ENCODE measurements at regions not wholly inside any gene's neighbourhood (a gene's known extent, or its start where the extent isn't known, plus 50 kb on each side); places are given as distances from the start of the nearest gene placed in this dataset.

DNA sequence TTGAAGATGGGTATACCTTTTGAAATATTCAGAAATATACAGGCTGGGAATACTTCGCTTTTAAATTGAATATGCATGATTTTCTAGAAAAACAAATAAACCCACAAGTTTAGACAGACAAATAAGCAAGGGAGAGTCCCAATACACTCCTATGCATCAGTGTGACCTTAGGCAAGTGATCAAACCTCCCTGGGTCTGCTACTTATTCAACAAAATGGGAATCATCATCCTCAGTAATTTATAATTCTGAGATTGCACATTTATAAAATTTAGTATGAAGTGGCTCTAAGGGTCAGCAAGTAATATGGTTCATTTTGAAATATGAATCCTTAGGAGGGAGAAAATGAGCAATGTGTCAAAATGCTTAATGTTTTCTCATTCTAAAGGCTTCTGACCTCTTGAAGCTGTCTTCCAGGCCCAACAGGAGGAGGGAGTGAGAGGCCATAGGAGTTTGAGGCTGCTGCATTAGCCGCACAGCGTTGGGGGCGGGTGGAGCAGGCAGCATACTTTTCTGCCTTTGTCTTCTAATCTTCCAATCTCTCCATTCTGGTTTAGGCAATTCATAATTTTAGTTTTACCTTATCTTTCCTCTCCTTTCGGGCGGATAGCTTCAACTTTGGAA lies 155.1 kb downstream of the TRIB2 start:
- no peak for TF ChIP-seq TAF1 (IDR thresholded peaks at IDR 0.05; ENCODE audit: control insufficient read depth, extremely low read depth, insufficient read depth, low read length, severe bottlenecking)
- TF ChIP-seq, protein P1, sequence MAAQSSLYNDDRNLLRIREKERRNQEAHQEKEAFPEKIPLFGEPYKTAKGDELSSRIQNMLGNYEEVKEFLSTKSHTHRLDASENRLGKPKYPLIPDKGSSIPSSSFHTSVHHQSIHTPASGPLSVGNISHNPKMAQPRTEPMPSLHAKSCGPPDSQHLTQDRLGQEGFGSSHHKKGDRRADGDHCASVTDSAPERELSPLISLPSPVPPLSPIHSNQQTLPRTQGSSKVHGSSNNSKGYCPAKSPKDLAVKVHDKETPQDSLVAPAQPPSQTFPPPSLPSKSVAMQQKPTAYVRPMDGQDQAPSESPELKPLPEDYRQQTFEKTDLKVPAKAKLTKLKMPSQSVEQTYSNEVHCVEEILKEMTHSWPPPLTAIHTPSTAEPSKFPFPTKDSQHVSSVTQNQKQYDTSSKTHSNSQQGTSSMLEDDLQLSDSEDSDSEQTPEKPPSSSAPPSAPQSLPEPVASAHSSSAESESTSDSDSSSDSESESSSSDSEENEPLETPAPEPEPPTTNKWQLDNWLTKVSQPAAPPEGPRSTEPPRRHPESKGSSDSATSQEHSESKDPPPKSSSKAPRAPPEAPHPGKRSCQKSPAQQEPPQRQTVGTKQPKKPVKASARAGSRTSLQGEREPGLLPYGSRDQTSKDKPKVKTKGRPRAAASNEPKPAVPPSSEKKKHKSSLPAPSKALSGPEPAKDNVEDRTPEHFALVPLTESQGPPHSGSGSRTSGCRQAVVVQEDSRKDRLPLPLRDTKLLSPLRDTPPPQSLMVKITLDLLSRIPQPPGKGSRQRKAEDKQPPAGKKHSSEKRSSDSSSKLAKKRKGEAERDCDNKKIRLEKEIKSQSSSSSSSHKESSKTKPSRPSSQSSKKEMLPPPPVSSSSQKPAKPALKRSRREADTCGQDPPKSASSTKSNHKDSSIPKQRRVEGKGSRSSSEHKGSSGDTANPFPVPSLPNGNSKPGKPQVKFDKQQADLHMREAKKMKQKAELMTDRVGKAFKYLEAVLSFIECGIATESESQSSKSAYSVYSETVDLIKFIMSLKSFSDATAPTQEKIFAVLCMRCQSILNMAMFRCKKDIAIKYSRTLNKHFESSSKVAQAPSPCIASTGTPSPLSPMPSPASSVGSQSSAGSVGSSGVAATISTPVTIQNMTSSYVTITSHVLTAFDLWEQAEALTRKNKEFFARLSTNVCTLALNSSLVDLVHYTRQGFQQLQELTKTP (IDR thresholded peaks at IDR 0.05; ENCODE audit: low read depth in 1 of 2, partially characterized antibody in 2 of 2) = no peak
- TF ChIP-seq GATAD2A (IDR thresholded peaks at IDR 0.05) = no peak
- no peak for TF ChIP-seq FOXO4 (CRISPR knock-in tag; IDR thresholded peaks at IDR 0.05)
- TF ChIP-seq RBM34 (IDR thresholded peaks at IDR 0.05; ENCODE audit: borderline replicate concordance, insufficient read depth, low read length) = no peak
- TF ChIP-seq, protein P2, sequence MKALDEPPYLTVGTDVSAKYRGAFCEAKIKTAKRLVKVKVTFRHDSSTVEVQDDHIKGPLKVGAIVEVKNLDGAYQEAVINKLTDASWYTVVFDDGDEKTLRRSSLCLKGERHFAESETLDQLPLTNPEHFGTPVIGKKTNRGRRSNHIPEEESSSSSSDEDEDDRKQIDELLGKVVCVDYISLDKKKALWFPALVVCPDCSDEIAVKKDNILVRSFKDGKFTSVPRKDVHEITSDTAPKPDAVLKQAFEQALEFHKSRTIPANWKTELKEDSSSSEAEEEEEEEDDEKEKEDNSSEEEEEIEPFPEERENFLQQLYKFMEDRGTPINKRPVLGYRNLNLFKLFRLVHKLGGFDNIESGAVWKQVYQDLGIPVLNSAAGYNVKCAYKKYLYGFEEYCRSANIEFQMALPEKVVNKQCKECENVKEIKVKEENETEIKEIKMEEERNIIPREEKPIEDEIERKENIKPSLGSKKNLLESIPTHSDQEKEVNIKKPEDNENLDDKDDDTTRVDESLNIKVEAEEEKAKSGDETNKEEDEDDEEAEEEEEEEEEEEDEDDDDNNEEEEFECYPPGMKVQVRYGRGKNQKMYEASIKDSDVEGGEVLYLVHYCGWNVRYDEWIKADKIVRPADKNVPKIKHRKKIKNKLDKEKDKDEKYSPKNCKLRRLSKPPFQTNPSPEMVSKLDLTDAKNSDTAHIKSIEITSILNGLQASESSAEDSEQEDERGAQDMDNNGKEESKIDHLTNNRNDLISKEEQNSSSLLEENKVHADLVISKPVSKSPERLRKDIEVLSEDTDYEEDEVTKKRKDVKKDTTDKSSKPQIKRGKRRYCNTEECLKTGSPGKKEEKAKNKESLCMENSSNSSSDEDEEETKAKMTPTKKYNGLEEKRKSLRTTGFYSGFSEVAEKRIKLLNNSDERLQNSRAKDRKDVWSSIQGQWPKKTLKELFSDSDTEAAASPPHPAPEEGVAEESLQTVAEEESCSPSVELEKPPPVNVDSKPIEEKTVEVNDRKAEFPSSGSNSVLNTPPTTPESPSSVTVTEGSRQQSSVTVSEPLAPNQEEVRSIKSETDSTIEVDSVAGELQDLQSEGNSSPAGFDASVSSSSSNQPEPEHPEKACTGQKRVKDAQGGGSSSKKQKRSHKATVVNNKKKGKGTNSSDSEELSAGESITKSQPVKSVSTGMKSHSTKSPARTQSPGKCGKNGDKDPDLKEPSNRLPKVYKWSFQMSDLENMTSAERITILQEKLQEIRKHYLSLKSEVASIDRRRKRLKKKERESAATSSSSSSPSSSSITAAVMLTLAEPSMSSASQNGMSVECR (CRISPR knock-in tag; IDR thresholded peaks at IDR 0.05) = no peak
- TF ChIP-seq, protein P3, sequence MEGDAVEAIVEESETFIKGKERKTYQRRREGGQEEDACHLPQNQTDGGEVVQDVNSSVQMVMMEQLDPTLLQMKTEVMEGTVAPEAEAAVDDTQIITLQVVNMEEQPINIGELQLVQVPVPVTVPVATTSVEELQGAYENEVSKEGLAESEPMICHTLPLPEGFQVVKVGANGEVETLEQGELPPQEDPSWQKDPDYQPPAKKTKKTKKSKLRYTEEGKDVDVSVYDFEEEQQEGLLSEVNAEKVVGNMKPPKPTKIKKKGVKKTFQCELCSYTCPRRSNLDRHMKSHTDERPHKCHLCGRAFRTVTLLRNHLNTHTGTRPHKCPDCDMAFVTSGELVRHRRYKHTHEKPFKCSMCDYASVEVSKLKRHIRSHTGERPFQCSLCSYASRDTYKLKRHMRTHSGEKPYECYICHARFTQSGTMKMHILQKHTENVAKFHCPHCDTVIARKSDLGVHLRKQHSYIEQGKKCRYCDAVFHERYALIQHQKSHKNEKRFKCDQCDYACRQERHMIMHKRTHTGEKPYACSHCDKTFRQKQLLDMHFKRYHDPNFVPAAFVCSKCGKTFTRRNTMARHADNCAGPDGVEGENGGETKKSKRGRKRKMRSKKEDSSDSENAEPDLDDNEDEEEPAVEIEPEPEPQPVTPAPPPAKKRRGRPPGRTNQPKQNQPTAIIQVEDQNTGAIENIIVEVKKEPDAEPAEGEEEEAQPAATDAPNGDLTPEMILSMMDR (IDR thresholded peaks at IDR 0.05 in 2 of 3, conservative IDR thresholded peaks at IDR 0.05 in 1 of 3; ENCODE audit: insufficient read depth in 2 of 3, low read depth in 1 of 3, low read length in 3 of 3) = no peak
